GM12878 (cell line): ENCODE measurements at regions not wholly inside any gene's neighbourhood (a gene's known extent, or its start where the extent isn't known, plus 50 kb on each side); places are given as distances from the start of the nearest gene placed in this dataset.

ENCODE experiments used
- ATAC-seq: fragments of 200-7000 bp; cut with Tn5 transposase; 3 replicates; pipeline ENCODE4 v1.9.1; 2020; ENCODE audit warnings: mild to moderate bottlenecking, moderate library complexity
- BruUV-seq: library from RNA; stranded (reverse); fragments of 400-500 nt; replicated peaks from 2 replicates; lab custom pipeline; 2021; lab: Mats Ljungman, UMichigan
- CTCF ChIA-PET: fragments of 300-600 bp; sonication (Branson Sonifier 250); formaldehyde crosslinking; extraction: SDS; loops from one replicate; lab custom pipeline; 2021; ENCODE audit warnings: inconsistent platforms; lab: Yijun Ruan, JAX
- POLR2A ChIA-PET: fragments of 350-600 bp; formaldehyde crosslinking; extraction: SDS; loops from one replicate; lab custom pipeline; 2021; ENCODE audit warnings: inconsistent platforms; lab: Charles Lee
- RAD21 ChIA-PET: fragments of 300-600 bp; sonication (Branson Sonifier 250); formaldehyde crosslinking; loops from one replicate; lab custom pipeline; 2023; ENCODE audit warnings: antibody characterized with exemption; ENCODE audit not compliant: unreplicated experiment; lab: Charles Lee
- SMC1A ChIA-PET: fragments of 300-600 bp; sonication (Branson Sonifier 250); formaldehyde crosslinking; loops from one replicate; lab custom pipeline; 2023; ENCODE audit not compliant: unreplicated experiment, uncharacterized antibody; lab: Charles Lee
- DNase-seq: peaks from one replicate; pipeline ENCODE4 v3.0.0-alpha.2; 2011; ENCODE audit warnings: low read depth, low spot score
- FAIRE-seq: peaks from 3 replicates; lab custom pipeline; 2011; peaks lifted over from hg19 to GRCh38; lab: Jason Lieb, UNC
- H2AFZ ChIP-seq: 2 replicates; pipeline ENCODE4 v1.6.0; 2011; ENCODE audit warnings: low read depth, low read length, control low read depth; ENCODE audit not compliant: control insufficient read depth
- H3K27ac ChIP-seq: 2 replicates; pipeline ENCODE4 v1.5.1; 2011; ENCODE audit warnings: control low read depth; ENCODE audit not compliant: control insufficient read depth, insufficient read depth
- H3K27me3 ChIP-seq, 2 experiments: replicated peaks in 1 of 2; 2 replicates each; pipeline versions ENCODE4 v1.6.0 to v1.6.1; 2011; ENCODE audit warnings: low read length in 1 of 2; ENCODE audit not compliant: control insufficient read depth in 2 of 2, insufficient read depth in 2 of 2
- H3K36me3 ChIP-seq, 2 experiments: 2 replicates each; pipeline ENCODE4 v1.5.1; 2011; ENCODE audit warnings: low read length in 1 of 2; ENCODE audit not compliant: control insufficient read depth in 2 of 2, insufficient read depth in 2 of 2
- H3K4me1 ChIP-seq: 2 replicates; pipeline ENCODE4 v1.6.1; 2011; ENCODE audit warnings: mild to moderate bottlenecking, low read length, moderate library complexity, mixed read lengths; ENCODE audit not compliant: control insufficient read depth, insufficient read depth
- H3K4me2 ChIP-seq: 2 replicates; pipeline ENCODE4 v1.6.0; 2011; ENCODE audit warnings: control low read depth; ENCODE audit not compliant: control insufficient read depth, insufficient read depth
- H3K4me3 ChIP-seq: fragments of 200-600 bp; sonication (generic); 2 replicates; pipeline ENCODE4 v1.5.1; 2016
- H3K79me2 ChIP-seq: 2 replicates; pipeline ENCODE4 v1.6.0; 2011; ENCODE audit warnings: low read length; ENCODE audit not compliant: control insufficient read depth, insufficient read depth
- H3K9ac ChIP-seq: 2 replicates; pipeline ENCODE4 v1.8.0; 2011; ENCODE audit warnings: low read length, control low read depth, mixed read lengths; ENCODE audit not compliant: control insufficient read depth, insufficient read depth
- H3K9me3 ChIP-seq: replicated peaks from 3 replicates; pipeline ENCODE4 v1.5.1; 2011; ENCODE audit warnings: mild to moderate bottlenecking, low read length; ENCODE audit not compliant: control insufficient read depth, insufficient read depth
- H4K20me1 ChIP-seq: 2 replicates; pipeline ENCODE4 v1.6.0; 2011; ENCODE audit not compliant: control insufficient read depth, insufficient read depth
- BCL3 ChIP-seq: IDR thresholded peaks from 2 replicates; pipeline ENCODE4 v1.6.1; 2011; ENCODE audit warnings: borderline replicate concordance, low read depth, mild to moderate bottlenecking, moderate library complexity, low read length; ENCODE audit not compliant: insufficient read depth, poor library complexity, severe bottlenecking
- CHD4 ChIP-seq: fragments of 200-600 bp; sonication (generic); IDR thresholded peaks from 2 replicates; pipeline ENCODE4 v1.6.1; 2016; ENCODE audit warnings: mild to moderate bottlenecking
- EP300 ChIP-seq, 2 experiments: fragments of 150-350 bp in 1 of 2; IDR thresholded peaks; 2 replicates each; pipeline ENCODE4 v1.6.1; 2011 to 2012; ENCODE audit warnings: low read depth in 2 of 2, low read length in 2 of 2, borderline replicate concordance in 1 of 2, improper control_type of control experiment in 1 of 2, inconsistent platforms in 1 of 2; ENCODE audit not compliant: control insufficient read depth in 1 of 2
- FOXK2 ChIP-seq: fragments of 450-650 bp; IDR thresholded peaks from 2 replicates; pipeline ENCODE4 v1.6.1; 2017; ENCODE audit warnings: mild to moderate bottlenecking, moderate library complexity
- JUND ChIP-seq: IDR thresholded peaks from 2 replicates; pipeline ENCODE4 v1.6.1; 2012; ENCODE audit warnings: low read depth, mild to moderate bottlenecking, low read length, improper control_type of control experiment, moderate library complexity
- MTA3 ChIP-seq: IDR thresholded peaks from 2 replicates; pipeline ENCODE4 v1.6.1; 2012; ENCODE audit warnings: low read length, inconsistent platforms, borderline replicate concordance
- YBX1 ChIP-seq: fragments of 450-650 bp; IDR thresholded peaks from 2 replicates; pipeline ENCODE4 v1.6.1; 2016; ENCODE audit warnings: antibody characterized with exemption
- ZNF217 ChIP-seq: fragments of 450-650 bp; IDR thresholded peaks from 2 replicates; pipeline ENCODE4 v1.6.1; 2017; ENCODE audit warnings: antibody characterized with exemption, mild to moderate bottlenecking
- ZSCAN29 ChIP-seq: fragments of 450-650 bp; IDR thresholded peaks from 2 replicates; pipeline ENCODE4 v1.6.1; 2017; ENCODE audit warnings: mild to moderate bottlenecking, moderate library complexity
- WGBS: methylation state at CpG from one replicate; pipeline ENCODE4 v1.1.6; 2016; ENCODE audit warnings: low lambda C conversion rate; ENCODE audit not compliant: insufficient replicate concordance, insufficient coverage; ENCODE audit errors: missing lambda C conversion rate; 5-methylcytosine and 5-hydroxymethylcytosine counted together
- in situ Hi-C: fragments of 300-500 bp; cut with MboI; formaldehyde crosslinking; loops from 9 replicates; pipeline ENCODE4 v1.14.3; 2018; ENCODE audit warnings: mixed read lengths
- intact Hi-C: fragments of 100-400 bp; cut with micrococcal nuclease; formaldehyde crosslinking; loops from one replicate; pipeline ENCODE4 v1.14.2; 2022; ENCODE audit not compliant: unreplicated experiment

- TF ChIP-seq EP300 (IDR thresholded peaks at IDR 0.05; ENCODE audit: borderline replicate concordance in 1 of 2, control insufficient read depth in 1 of 2, low read depth in 2 of 2, low read length in 2 of 2) (no peak), ZNF217 (no peak), YBX1 (no peak), JUND (no peak), ZSCAN29 (no peak), FOXK2 (no peak), CHD4 (no peak)
These were observed 198.4 kb downstream of the RPS12 start (continued) for GRCh38 chr6:133012774-133013173.

- WGBS: 29% methylated on average over 5 of the region's 5 CpGs
- Histone ChIP-seq H3K79me2 (no peaks in the 10 kb centered on the region), H4K20me1 (no peaks in the 10 kb centered on the region), H3K9me3 (no peaks in the 10 kb centered on the region), H3K4me2 (no peak overlapping the region), H3K36me3 (no peaks in the 10 kb centered on the region), H3K4me3 (no peak overlapping the region), H3K4me1 (no peaks in the 10 kb centered on the region), H3K9ac (no peak overlapping the region), H2AFZ (no peak overlapping the region), H3K27ac (no peak overlapping the region), H3K27me3 (no peaks in the 10 kb centered on the region)
- SMC1A ChIA-PET: no interaction called here
- DNase-seq (no peak), ATAC-seq (no peak), FAIRE-seq (no peak)
- BruUV-seq: no TSS peak
- TF ChIP-seq BCL3: no peak
- no peak for TF ChIP-seq MTA3
- POLR2A ChIA-PET: no interaction called here
- CTCF ChIA-PET: no interaction called here
- in situ Hi-C loops (no loop called here), intact Hi-C loops (no loop called here)
- RAD21 ChIA-PET: no interaction called here
These were observed 202.3 kb downstream of the RPS12 start for GRCh38 chr6:133016631-133017030.
